GM12872 (cell line): ENCODE measurements at regions not wholly inside any gene's neighbourhood (a gene's known extent, or its start where the extent isn't known, plus 50 kb on each side); places are given as distances from the start of the nearest gene placed in this dataset.

Source experiments
- TF ChIP-seq, protein P1 (sequence below): IDR thresholded peaks from 3 replicates; pipeline ENCODE4 v1.5.1; 2011; ENCODE audit warnings: low read depth, mild to moderate bottlenecking, low read length, moderate library complexity; ENCODE audit not compliant: insufficient read depth

GRCh38 chr21:26653430-26653829 lies 80.3 kb upstream of the CYYR1 start:
- TF ChIP-seq, protein P1, sequence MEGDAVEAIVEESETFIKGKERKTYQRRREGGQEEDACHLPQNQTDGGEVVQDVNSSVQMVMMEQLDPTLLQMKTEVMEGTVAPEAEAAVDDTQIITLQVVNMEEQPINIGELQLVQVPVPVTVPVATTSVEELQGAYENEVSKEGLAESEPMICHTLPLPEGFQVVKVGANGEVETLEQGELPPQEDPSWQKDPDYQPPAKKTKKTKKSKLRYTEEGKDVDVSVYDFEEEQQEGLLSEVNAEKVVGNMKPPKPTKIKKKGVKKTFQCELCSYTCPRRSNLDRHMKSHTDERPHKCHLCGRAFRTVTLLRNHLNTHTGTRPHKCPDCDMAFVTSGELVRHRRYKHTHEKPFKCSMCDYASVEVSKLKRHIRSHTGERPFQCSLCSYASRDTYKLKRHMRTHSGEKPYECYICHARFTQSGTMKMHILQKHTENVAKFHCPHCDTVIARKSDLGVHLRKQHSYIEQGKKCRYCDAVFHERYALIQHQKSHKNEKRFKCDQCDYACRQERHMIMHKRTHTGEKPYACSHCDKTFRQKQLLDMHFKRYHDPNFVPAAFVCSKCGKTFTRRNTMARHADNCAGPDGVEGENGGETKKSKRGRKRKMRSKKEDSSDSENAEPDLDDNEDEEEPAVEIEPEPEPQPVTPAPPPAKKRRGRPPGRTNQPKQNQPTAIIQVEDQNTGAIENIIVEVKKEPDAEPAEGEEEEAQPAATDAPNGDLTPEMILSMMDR, result no peak

DNA sequence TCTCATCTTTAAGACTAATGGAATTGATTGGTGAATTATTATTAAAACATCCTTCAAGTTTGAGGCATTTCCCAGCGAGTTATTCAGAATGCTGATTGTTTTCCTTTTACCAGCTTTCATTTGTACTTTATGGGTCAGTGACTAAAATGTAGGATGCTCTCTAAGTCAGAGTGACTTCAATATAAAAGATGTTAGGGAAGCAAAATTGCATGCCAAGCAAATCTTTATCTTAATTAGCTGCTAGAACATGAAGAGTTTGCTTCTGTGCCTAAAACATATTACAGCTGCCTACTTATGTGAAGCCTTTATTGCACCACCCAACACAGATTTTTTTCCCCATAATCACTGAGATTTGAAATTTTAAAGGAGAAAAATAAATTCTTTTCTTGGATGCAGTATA lies 79.8 kb upstream of the CYYR1 start:
- TF ChIP-seq, protein P1, result no peak

- TF ChIP-seq, protein P1, result no peak
These were observed 68.0 kb upstream of the CYYR1 start for GRCh38 chr21:26641062-26641461.

DNA sequence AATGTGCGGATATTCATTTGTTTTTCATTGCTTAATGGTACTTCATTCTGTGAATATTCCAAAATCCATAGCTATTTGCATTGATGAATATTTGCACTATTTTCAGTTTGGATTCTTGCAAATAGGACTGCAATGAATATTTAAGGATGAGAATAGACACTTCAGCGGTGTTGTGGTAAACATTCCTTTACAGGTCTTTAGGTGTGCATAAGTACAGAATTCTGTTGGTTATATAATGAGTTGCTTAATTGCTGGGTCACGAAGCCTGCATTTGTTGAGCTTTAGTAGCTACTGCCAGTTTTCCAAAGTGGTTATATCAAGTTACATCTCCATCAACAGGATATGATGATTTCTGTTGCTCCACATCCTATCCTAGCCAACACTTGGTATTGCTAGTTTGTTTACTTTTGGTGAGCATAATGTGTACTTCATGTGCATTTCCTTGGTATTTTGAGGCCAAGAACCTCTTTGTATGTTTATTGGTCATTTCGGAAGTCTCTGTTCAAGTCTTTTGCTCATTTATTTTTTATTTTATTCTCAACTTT lies 64.2 kb upstream of the CYYR1 start:
- TF ChIP-seq, protein P1, result no peak

DNA sequence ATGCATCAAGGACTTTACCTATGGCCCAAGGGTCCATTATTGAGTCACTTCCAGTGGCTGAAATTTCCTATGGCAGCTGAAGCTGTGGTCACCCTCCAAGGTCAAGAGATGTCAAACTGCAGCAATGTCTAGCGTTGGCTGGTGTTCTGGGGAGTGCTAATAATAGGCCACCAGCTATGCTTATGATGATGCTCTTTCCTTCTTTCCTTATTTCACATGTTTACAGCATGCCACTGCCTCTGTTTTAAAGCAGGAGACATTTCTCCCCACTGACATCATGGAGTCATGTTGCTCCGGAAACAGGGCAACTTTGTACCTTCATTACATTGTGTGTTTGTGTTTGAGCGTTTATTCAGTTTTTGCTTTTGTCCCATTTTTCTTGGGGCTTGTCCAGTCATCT lies 62.6 kb upstream of the CYYR1 start:
- TF ChIP-seq, protein P1, result no peak

- TF ChIP-seq, protein P1, result no peak
These were observed 59.6 kb upstream of the CYYR1 start for GRCh38 chr21:26632691-26633090.

DNA sequence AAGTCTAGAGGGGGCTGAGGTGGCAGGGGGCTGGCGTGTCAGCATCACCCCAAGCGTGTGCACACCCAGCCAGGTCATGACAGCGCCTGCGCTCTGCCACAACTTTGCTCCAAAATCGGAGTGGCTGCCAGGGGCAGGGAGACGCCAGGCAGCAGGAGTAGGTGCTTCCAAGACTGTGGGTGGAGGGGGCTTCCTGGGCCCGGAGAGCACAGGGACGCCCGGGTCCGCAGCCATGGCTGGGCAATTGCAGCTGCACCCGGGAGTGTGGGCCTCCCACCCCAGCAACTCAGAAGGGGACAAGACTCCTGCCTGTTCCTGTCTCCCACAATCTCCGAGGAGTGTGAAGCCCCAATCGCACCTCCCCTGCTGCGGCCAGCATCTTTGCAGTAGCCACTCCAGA lies 53.1 kb upstream of the CYYR1 start:
- TF ChIP-seq, protein P1, result no peak
